GM23338 (cell line): ENCODE measurements at regions not wholly inside any gene's neighbourhood (a gene's known extent, or its start where the extent isn't known, plus 50 kb on each side); places are given as distances from the start of the nearest gene placed in this dataset.

Experiments
- ETS1 ChIP-seq: IDR thresholded peaks from 2 replicates; pipeline ENCODE4 v1.6.1; 2016; ENCODE audit warnings: antibody characterized with exemption
- EZH2 ChIP-seq: fragments of 200-600 bp; sonication (generic); IDR thresholded peaks from one replicate; pipeline ENCODE4 v1.8.0; 2017; ENCODE audit warnings: antibody characterized with exemption, mild to moderate bottlenecking, low read depth; ENCODE audit not compliant: unreplicated experiment
- EZH2phosphoT487 ChIP-seq: fragments of 200-600 bp; sonication (generic); IDR thresholded peaks from one replicate; pipeline ENCODE4 v1.8.1; 2018; ENCODE audit warnings: antibody characterized with exemption; ENCODE audit not compliant: unreplicated experiment
- NANOG ChIP-seq: IDR thresholded peaks from 2 replicates; pipeline ENCODE4 v1.6.1; 2016; ENCODE audit warnings: antibody characterized with exemption, borderline replicate concordance
- POLR2AphosphoS5 ChIP-seq: IDR thresholded peaks from 2 replicates; pipeline ENCODE4 v1.6.1; 2016; ENCODE audit warnings: antibody characterized with exemption, low read depth
- REST ChIP-seq: IDR thresholded peaks from one replicate; pipeline ENCODE4 v1.6.1; 2018; ENCODE audit warnings: antibody characterized with exemption; ENCODE audit not compliant: unreplicated experiment
- TF ChIP-seq, protein P1 (sequence below), 2 experiments: fragments of 200-600 bp in 1 of 2; sonication (generic) in 1 of 2; conservative IDR thresholded peaks; 2 replicates each; pipeline versions ENCODE4 v1.5.1 to v1.6.1; 2016 to 2017; ENCODE audit warnings: antibody characterized with exemption in 2 of 2, low read depth in 2 of 2, mild to moderate bottlenecking in 2 of 2, moderate library complexity in 1 of 2

- TF ChIP-seq, protein P1, sequence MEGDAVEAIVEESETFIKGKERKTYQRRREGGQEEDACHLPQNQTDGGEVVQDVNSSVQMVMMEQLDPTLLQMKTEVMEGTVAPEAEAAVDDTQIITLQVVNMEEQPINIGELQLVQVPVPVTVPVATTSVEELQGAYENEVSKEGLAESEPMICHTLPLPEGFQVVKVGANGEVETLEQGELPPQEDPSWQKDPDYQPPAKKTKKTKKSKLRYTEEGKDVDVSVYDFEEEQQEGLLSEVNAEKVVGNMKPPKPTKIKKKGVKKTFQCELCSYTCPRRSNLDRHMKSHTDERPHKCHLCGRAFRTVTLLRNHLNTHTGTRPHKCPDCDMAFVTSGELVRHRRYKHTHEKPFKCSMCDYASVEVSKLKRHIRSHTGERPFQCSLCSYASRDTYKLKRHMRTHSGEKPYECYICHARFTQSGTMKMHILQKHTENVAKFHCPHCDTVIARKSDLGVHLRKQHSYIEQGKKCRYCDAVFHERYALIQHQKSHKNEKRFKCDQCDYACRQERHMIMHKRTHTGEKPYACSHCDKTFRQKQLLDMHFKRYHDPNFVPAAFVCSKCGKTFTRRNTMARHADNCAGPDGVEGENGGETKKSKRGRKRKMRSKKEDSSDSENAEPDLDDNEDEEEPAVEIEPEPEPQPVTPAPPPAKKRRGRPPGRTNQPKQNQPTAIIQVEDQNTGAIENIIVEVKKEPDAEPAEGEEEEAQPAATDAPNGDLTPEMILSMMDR (conservative IDR thresholded peaks at IDR 0.05; ENCODE audit: low read depth in 2 of 2): no peak
- TF ChIP-seq POLR2AphosphoS5 (no peak), NANOG (no peak), EZH2 (no peak), REST (no peak), EZH2phosphoT487 (no peak), ETS1 (no peak)
These were observed 1087.5 kb downstream of the BCL11B start for GRCh38 chr14:98184457-98184856.
